ENCODE measurements at regions not wholly inside any gene's neighbourhood (a gene's known extent, or its start where the extent isn't known, plus 50 kb on each side); places are given as distances from the start of the nearest gene placed in this dataset.

GRCh38 chr5:2946315-2946714 lies 194.8 kb upstream of the IRX2 start:
- TF ChIP-seq CTCF (IDR thresholded peaks at IDR 0.05; ENCODE audit: borderline replicate concordance, extremely low read depth, low read length, poor library complexity, severe bottlenecking) (no peak), EZH2 (IDR thresholded peaks at IDR 0.05; ENCODE audit: borderline replicate concordance, low read depth, low read length, severe bottlenecking) (no peak)

All from DND-41 (cell line).